H9 (cell line): ENCODE measurements at regions not wholly inside any gene's neighbourhood (a gene's known extent, or its start where the extent isn't known, plus 50 kb on each side); places are given as distances from the start of the nearest gene placed in this dataset.

Experiments used
- DNase-seq: peaks from one replicate; pipeline ENCODE4 v3.0.0-alpha.2; 2017
- H2AFZ ChIP-seq: one replicate; pipeline ENCODE4 v1.6.1; 2013; ENCODE audit warnings: mild to moderate bottlenecking, low read length, control low read depth, moderate library complexity
- H2AK5ac ChIP-seq: 2 replicates; pipeline ENCODE4 v1.6.1; 2013; ENCODE audit warnings: low read length, control low read depth, mixed read lengths; ENCODE audit not compliant: insufficient read length
- H2BK120ac ChIP-seq: one replicate; pipeline ENCODE4 v1.6.1; 2013; ENCODE audit warnings: low read depth, mild to moderate bottlenecking, low read length, control low read depth, inconsistent platforms; ENCODE audit not compliant: poor library complexity, severe bottlenecking
- H2BK12ac ChIP-seq: 2 replicates; pipeline ENCODE4 v1.6.1; 2013; ENCODE audit warnings: low read length, control low read depth, mixed read lengths, low read depth; ENCODE audit not compliant: insufficient read length
- H2BK15ac ChIP-seq: 2 replicates; pipeline ENCODE4 v1.6.1; 2013; ENCODE audit warnings: low read depth, low read length, control low read depth
- H2BK20ac ChIP-seq: one replicate; pipeline ENCODE4 v1.6.1; 2013; ENCODE audit warnings: low read depth, mild to moderate bottlenecking, low read length, control low read depth, inconsistent platforms; ENCODE audit not compliant: poor library complexity, severe bottlenecking
- H2BK5ac ChIP-seq: 2 replicates; pipeline ENCODE4 v1.6.1; 2013; ENCODE audit warnings: low read length, control low read depth, mixed read lengths; ENCODE audit not compliant: insufficient read length
- H3K14ac ChIP-seq: 2 replicates; pipeline ENCODE4 v1.6.1; 2013; ENCODE audit warnings: low read length, control low read depth; ENCODE audit not compliant: insufficient read depth
- H3K18ac ChIP-seq: 2 replicates; pipeline ENCODE4 v1.6.1; 2013; ENCODE audit warnings: low read depth, mild to moderate bottlenecking, mixed read lengths, low read length, control low read depth; ENCODE audit not compliant: insufficient read length
- H3K23ac ChIP-seq: 2 replicates; pipeline ENCODE4 v1.6.1; 2013; ENCODE audit warnings: low read length, control low read depth, mixed read lengths, low read depth; ENCODE audit not compliant: insufficient read length
- H3K23me2 ChIP-seq: 2 replicates; pipeline ENCODE4 v1.6.1; 2013; ENCODE audit warnings: low read depth, mild to moderate bottlenecking, mixed read lengths, low read length, control low read depth; ENCODE audit not compliant: insufficient read length, poor library complexity, severe bottlenecking
- H3K27ac ChIP-seq: 2 replicates; pipeline ENCODE4 v1.5.1; 2013; ENCODE audit warnings: low read length, control low read depth, mixed read lengths, low read depth; ENCODE audit not compliant: insufficient read length
- H3K27me3 ChIP-seq: 2 replicates; pipeline ENCODE4 v1.6.1; 2013; ENCODE audit warnings: low read length, control low read depth, inconsistent platforms; ENCODE audit not compliant: insufficient read depth
- H3K4ac ChIP-seq: 2 replicates; pipeline ENCODE4 v1.6.1; 2013; ENCODE audit warnings: low read depth, mild to moderate bottlenecking, control low read depth, inconsistent platforms, low read length, moderate library complexity
- H3K4me1 ChIP-seq: 2 replicates; pipeline ENCODE4 v1.6.1; 2013; ENCODE audit warnings: low read length, control low read depth, inconsistent platforms; ENCODE audit not compliant: insufficient read depth
- H3K4me2 ChIP-seq: 2 replicates; pipeline ENCODE4 v1.6.1; 2013; ENCODE audit warnings: low read length, control low read depth, mixed read lengths; ENCODE audit not compliant: insufficient read length, insufficient read depth
- H3K56ac ChIP-seq: 2 replicates; pipeline ENCODE4 v1.6.1; 2013; ENCODE audit warnings: low read depth, mild to moderate bottlenecking, mixed read lengths, low read length, control low read depth; ENCODE audit not compliant: insufficient read length
- H3K79me1 ChIP-seq: 2 replicates; pipeline ENCODE4 v1.6.1; 2013; ENCODE audit warnings: low read depth, mild to moderate bottlenecking, moderate library complexity, low read length, control low read depth, inconsistent platforms; ENCODE audit not compliant: insufficient read depth, poor library complexity, severe bottlenecking
- H3K79me2 ChIP-seq: 2 replicates; pipeline ENCODE4 v1.6.1; 2013; ENCODE audit warnings: low read length, control low read depth, inconsistent platforms; ENCODE audit not compliant: insufficient read depth
- H3K9ac ChIP-seq: 2 replicates; pipeline ENCODE4 v1.6.1; 2013; ENCODE audit warnings: low read length, control low read depth, mixed read lengths; ENCODE audit not compliant: insufficient read length; ENCODE audit errors: extremely low read depth
- H3K9me3 ChIP-seq: one replicate; pipeline ENCODE4 v1.6.1; 2013; ENCODE audit warnings: low read depth, low read length, inconsistent platforms; ENCODE audit not compliant: control insufficient read depth
- H3T11ph ChIP-seq: one replicate; pipeline ENCODE4 v1.6.1; 2013; ENCODE audit warnings: mild to moderate bottlenecking, low read length, control low read depth, inconsistent platforms
- H4K20me1 ChIP-seq: one replicate; pipeline ENCODE4 v1.6.1; 2013; ENCODE audit not compliant: control insufficient read depth, insufficient read length, insufficient read depth
- H4K5ac ChIP-seq: 2 replicates; pipeline ENCODE4 v1.6.1; 2013; ENCODE audit warnings: low read depth, mild to moderate bottlenecking, mixed read lengths, low read length, control low read depth; ENCODE audit not compliant: insufficient read length
- H4K8ac ChIP-seq: replicated peaks from 2 replicates; pipeline ENCODE4 v1.6.1; 2013; ENCODE audit warnings: low read length, control low read depth, mixed read lengths, low read depth; ENCODE audit not compliant: insufficient read length
- H4K91ac ChIP-seq: 2 replicates; pipeline ENCODE4 v1.6.1; 2013; ENCODE audit warnings: low read depth, mild to moderate bottlenecking, moderate library complexity, mixed read lengths, low read length, control low read depth; ENCODE audit not compliant: insufficient read length
- H3K27ac Mint-ChIP-seq, 3 experiments: 2 replicates in 2 of 3; 3 replicates in 1 of 3; pipeline ENCODE4 v1.8.0; 2020 to 2021; ENCODE audit warnings: mixed read lengths in 3 of 3, mild to moderate bottlenecking in 1 of 3, moderate library complexity in 1 of 3
- H3K27me3 Mint-ChIP-seq: 2 replicates; pipeline ENCODE4 v1.8.0; 2021; ENCODE audit warnings: low read depth, mild to moderate bottlenecking, moderate library complexity, mixed read lengths
- H3K36me3 Mint-ChIP-seq, 3 experiments: 2 replicates in 2 of 3; 3 replicates in 1 of 3; pipeline ENCODE4 v1.8.0; 2020 to 2021; ENCODE audit warnings: low read depth in 3 of 3, mixed read lengths in 3 of 3; ENCODE audit not compliant: insufficient read depth in 1 of 3
- H3K4me1 Mint-ChIP-seq, 2 experiments: 2 replicates each; pipeline ENCODE4 v1.8.0; 2020; ENCODE audit warnings: mixed read lengths in 2 of 2
- H3K4me3 Mint-ChIP-seq, 2 experiments: 2 replicates in 1 of 2; 3 replicates in 1 of 2; pipeline ENCODE4 v1.8.0; 2020 to 2021; ENCODE audit warnings: mild to moderate bottlenecking in 2 of 2, mixed read lengths in 2 of 2, moderate library complexity in 1 of 2
- H3K9me3 Mint-ChIP-seq, 2 experiments: 2 replicates in 1 of 2; 3 replicates in 1 of 2; pipeline ENCODE4 v1.8.0; 2020; ENCODE audit warnings: mild to moderate bottlenecking in 2 of 2, mixed read lengths in 2 of 2, moderate library complexity in 1 of 2
- CTCF ChIP-seq: fragments of 200-600 bp; sonication (generic); conservative IDR thresholded peaks from 3 replicates; pipeline ENCODE4 v1.8.0; 2021; ENCODE audit warnings: antibody characterized with exemption, mild to moderate bottlenecking
- WGBS: extraction: QIAGEN DNeasy Blood & Tissue Kit; methylation state at CpG from one replicate; pipeline ENCODE4 v1.1.7; 2013; ENCODE audit warnings: missing lambda C conversion rate, low lambda C conversion rate, mixed read lengths; ENCODE audit not compliant: insufficient read length; ENCODE audit errors: extremely low coverage; 5-methylcytosine and 5-hydroxymethylcytosine counted together

DNA sequence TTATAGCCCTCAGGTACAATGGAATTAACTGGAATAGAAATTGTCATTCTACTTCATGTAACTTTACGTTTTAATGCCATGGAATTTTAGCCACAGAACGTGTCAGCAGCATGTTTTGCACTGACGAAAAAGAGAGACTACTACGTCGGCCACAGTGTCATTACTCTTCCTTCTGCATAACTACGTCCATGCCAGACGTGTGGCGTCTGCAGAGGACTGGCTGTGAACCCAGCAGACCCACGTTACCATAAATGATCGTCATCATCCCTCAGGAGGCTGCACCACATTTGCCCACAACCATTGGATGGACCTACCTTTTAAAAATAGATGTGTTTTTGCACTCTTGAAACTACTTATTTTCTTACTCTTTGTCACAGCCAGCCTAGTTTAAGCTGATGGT, 63.8 kb upstream of the ATG10 start:
- Histone ChIP-seq H2BK5ac (no peak overlapping the region), H2AK5ac (no peak overlapping the region), H2AFZ (no peak overlapping the region), H3K23ac (no peak overlapping the region), H3K4me1 (0 out of 2 replicates have a peak, but pooled peaks cover 4% of the 10 kb centered on the region), H3K79me1 (no peaks in the 10 kb centered on the region), H2BK15ac (no peak overlapping the region), H3K27ac (no peak overlapping the region), H2BK20ac (no peak overlapping the region), H3K27me3 (no peaks in the 10 kb centered on the region), H3K79me2 (no peaks in the 10 kb centered on the region), H3K23me2 (no peaks in the 10 kb centered on the region), H3K56ac (no peak overlapping the region), H2BK12ac (no peak overlapping the region), H3T11ph (no peak overlapping the region), H3K4ac (no peak overlapping the region), H3K9ac (no peak overlapping the region), H4K8ac (no peak overlapping the region), H3K18ac (no peak overlapping the region), H3K14ac (no peak overlapping the region), H4K91ac (no peak overlapping the region), H2BK120ac (no peak overlapping the region), H4K5ac (no peak overlapping the region), H4K20me1 (no peaks in the 10 kb centered on the region), H3K9me3 (no peaks in the 10 kb centered on the region), H3K4me2 (no peak overlapping the region)
- Mint-ChIP-seq H3K27me3 (no peaks in the 10 kb centered on the region; the same call in 1 of the 2 replicates), H3K4me1 (peaks cover 24 to 32% of the 10 kb centered on the region in 2 experiments), H3K27ac (no peak overlapping the region), H3K36me3 (no peaks in the 10 kb centered on the region), H3K9me3 (no peaks in the 10 kb centered on the region), H3K4me3 (no peak overlapping the region)
- no peak for TF ChIP-seq CTCF
- WGBS: no CpG with 5 or more reads among the region's 10 CpGs
- DNase-seq: no peak
